ENCODE measurements at regions not wholly inside any gene's neighbourhood (a gene's known extent, or its start where the extent isn't known, plus 50 kb on each side); places are given as distances from the start of the nearest gene placed in this dataset.
"Not testable (repeated sequence)": the region's sequence is repeated elsewhere in the genome, so short reads cannot be mapped to it uniquely, and the experiment has no call there.

GRCh38 chr6:27823714-27824210 lies 88.4 kb downstream of the OR2B2 start:
- peak overlapping the region; percentile 97 to 100 (median 99) for H3K27ac Mint-ChIP-seq

More at GRCh38 chr6:27823714-27824210, 88.4 kb downstream of the OR2B2 start:
- not testable (repeated sequence) for H3T11ph ChIP-seq (ENCODE audit: low read length); H3K79me1 ChIP-seq (ENCODE audit: insufficient read depth, low read depth, low read length, poor library complexity, severe bottlenecking); H2BK5ac ChIP-seq (ENCODE audit: insufficient read length, low read length); H2AFZ ChIP-seq (ENCODE audit: low read length); H2BK12ac ChIP-seq (ENCODE audit: insufficient read length, low read depth, low read length); H3K27ac ChIP-seq (ENCODE audit: insufficient read length, low read depth, low read length); H3K9me3 Mint-ChIP-seq; H3K4me1 ChIP-seq (ENCODE audit: insufficient read depth, low read length); H4K91ac ChIP-seq (ENCODE audit: insufficient read length, low read depth, low read length); H3K23me2 ChIP-seq (ENCODE audit: insufficient read length, low read depth, low read length, poor library complexity, severe bottlenecking); H2BK15ac ChIP-seq (ENCODE audit: low read depth, low read length); H4K20me1 ChIP-seq (ENCODE audit: control insufficient read depth, insufficient read depth, insufficient read length); H3K27me3 Mint-ChIP-seq (ENCODE audit: low read depth); H3K9me3 ChIP-seq (ENCODE audit: control insufficient read depth, low read depth, low read length); H3K79me2 ChIP-seq (ENCODE audit: insufficient read depth, low read length); H3K23ac ChIP-seq (ENCODE audit: insufficient read length, low read depth, low read length); H3K4ac ChIP-seq (ENCODE audit: low read depth, low read length); H2AK5ac ChIP-seq (ENCODE audit: insufficient read length, low read length); H4K5ac ChIP-seq (ENCODE audit: insufficient read length, low read depth, low read length); H3K27me3 ChIP-seq (ENCODE audit: insufficient read depth, low read length); H3K56ac ChIP-seq (ENCODE audit: insufficient read length, low read depth, low read length); H4K8ac ChIP-seq (replicated peaks; ENCODE audit: insufficient read length, low read depth, low read length)
- DNase-seq, result peak; percentile 67
- peak overlapping the region; percentile 90 for H3K18ac ChIP-seq (ENCODE audit: insufficient read length, low read depth, low read length)
- peak overlapping the region; percentile 62 for H3K9ac ChIP-seq (ENCODE audit: extremely low read depth, insufficient read length, low read length)
- H3K14ac ChIP-seq (ENCODE audit: insufficient read depth, low read length), result peak overlapping the region; percentile 75; the same call in 1 of the 2 replicates
- peaks cover 7 to 14% (median 12%) of the 10 kb centered on the region in 3 experiments for H3K36me3 Mint-ChIP-seq (ENCODE audit: insufficient read depth in 1 of 3, low read depth in 3 of 3)
- no CpG with 5 or more reads among the region's 31 CpGs for WGBS (ENCODE audit: extremely low coverage, insufficient read length, low lambda C conversion rate)
- H3K4me1 Mint-ChIP-seq, result peaks cover 14 to 15% of the 10 kb centered on the region in 2 experiments
- H3K4me3 Mint-ChIP-seq, result peak overlapping the region; percentile 93 to 99
- peak overlapping the region; percentile 100 for H2BK20ac ChIP-seq (ENCODE audit: low read depth, low read length, poor library complexity, severe bottlenecking)
- H3K4me2 ChIP-seq (ENCODE audit: insufficient read depth, insufficient read length, low read length), result peak overlapping the region; percentile 62
- H2BK120ac ChIP-seq (ENCODE audit: low read depth, low read length, poor library complexity, severe bottlenecking), result peak overlapping the region; percentile 92
